MM.1S (cell line): ENCODE measurements at regions not wholly inside any gene's neighbourhood (a gene's known extent, or its start where the extent isn't known, plus 50 kb on each side); places are given as distances from the start of the nearest gene placed in this dataset.

Source experiments
- DNase-seq: peaks from one replicate; pipeline ENCODE4 v3.0.0-alpha.2; 2015
- H2AFZ ChIP-seq: fragments of 300-600 bp; sonication (generic); 2 replicates; pipeline ENCODE4 v1.6.0; 2016; ENCODE audit warnings: antibody characterized with exemption, low read length
- H3F3A ChIP-seq: fragments of 300-600 bp; sonication (generic); 2 replicates; pipeline ENCODE4 v1.6.1; 2016; ENCODE audit warnings: mild to moderate bottlenecking, antibody characterized with exemption, low read length, moderate library complexity, mixed read lengths; ENCODE audit not compliant: insufficient read depth
- H3K27ac ChIP-seq: fragments of 300-600 bp; sonication (generic); 2 replicates; pipeline ENCODE4 v1.5.1; 2016; ENCODE audit warnings: mild to moderate bottlenecking, low read length
- H3K27me3 ChIP-seq: fragments of 300-600 bp; sonication (generic); replicated peaks from 2 replicates; pipeline ENCODE4 v1.6.0; 2016; ENCODE audit warnings: low read length; ENCODE audit not compliant: insufficient read depth
- H3K36me3 ChIP-seq: fragments of 300-600 bp; sonication (generic); replicated peaks from 2 replicates; pipeline ENCODE4 v1.6.1; 2016; ENCODE audit warnings: mild to moderate bottlenecking, low read length, mixed read lengths; ENCODE audit not compliant: insufficient read depth
- H3K4me1 ChIP-seq: fragments of 300-600 bp; sonication (generic); 2 replicates; pipeline ENCODE4 v1.6.1; 2016; ENCODE audit warnings: low read length, mixed read lengths
- H3K4me2 ChIP-seq: fragments of 300-600 bp; sonication (generic); 2 replicates; pipeline ENCODE4 v1.6.0; 2016; ENCODE audit warnings: low read depth, low read length
- H3K4me3 ChIP-seq: fragments of 300-600 bp; sonication (generic); 2 replicates; pipeline ENCODE4 v1.5.1; 2016; ENCODE audit warnings: low read length, mixed read lengths
- H3K79me2 ChIP-seq: fragments of 300-600 bp; sonication (generic); 2 replicates; pipeline ENCODE4 v1.6.1; 2016; ENCODE audit warnings: mixed run types, low read length, mixed read lengths
- H3K9ac ChIP-seq: fragments of 300-600 bp; sonication (generic); 2 replicates; pipeline ENCODE4 v1.6.1; 2016; ENCODE audit warnings: low read length, mixed read lengths
- H3K9me2 ChIP-seq: fragments of 300-600 bp; sonication (generic); replicated peaks from 2 replicates; pipeline ENCODE4 v1.6.1; 2016; ENCODE audit warnings: mild to moderate bottlenecking, low read length, mixed read lengths; ENCODE audit not compliant: insufficient read depth
- H3K9me3 ChIP-seq: fragments of 300-600 bp; sonication (generic); replicated peaks from 2 replicates; pipeline ENCODE4 v1.6.1; 2016; ENCODE audit warnings: mild to moderate bottlenecking, low read length, mixed read lengths; ENCODE audit not compliant: insufficient read depth
- H4K20me1 ChIP-seq: fragments of 300-600 bp; sonication (generic); 2 replicates; pipeline ENCODE4 v1.6.1; 2016; ENCODE audit warnings: mild to moderate bottlenecking, low read length, moderate library complexity, mixed read lengths; ENCODE audit not compliant: insufficient read depth
- EZH2 ChIP-seq: fragments of 300-600 bp; sonication (generic); optimal IDR thresholded peaks from 2 replicates; pipeline ENCODE3; 2017; ENCODE audit warnings: low read depth, mild to moderate bottlenecking, antibody characterized with exemption, low read length, mixed read lengths
- EZH2phosphoT487 ChIP-seq: fragments of 300-600 bp; sonication (generic); IDR thresholded peaks from 2 replicates; pipeline ENCODE4 v1.6.1; 2018; ENCODE audit warnings: antibody characterized with exemption, low read length
- TF ChIP-seq, protein P1 (sequence below): fragments of 300-600 bp; sonication (generic); IDR thresholded peaks from 2 replicates; pipeline ENCODE4 v1.5.1; 2016; ENCODE audit warnings: antibody characterized with exemption, low read length, mixed read lengths

DNA sequence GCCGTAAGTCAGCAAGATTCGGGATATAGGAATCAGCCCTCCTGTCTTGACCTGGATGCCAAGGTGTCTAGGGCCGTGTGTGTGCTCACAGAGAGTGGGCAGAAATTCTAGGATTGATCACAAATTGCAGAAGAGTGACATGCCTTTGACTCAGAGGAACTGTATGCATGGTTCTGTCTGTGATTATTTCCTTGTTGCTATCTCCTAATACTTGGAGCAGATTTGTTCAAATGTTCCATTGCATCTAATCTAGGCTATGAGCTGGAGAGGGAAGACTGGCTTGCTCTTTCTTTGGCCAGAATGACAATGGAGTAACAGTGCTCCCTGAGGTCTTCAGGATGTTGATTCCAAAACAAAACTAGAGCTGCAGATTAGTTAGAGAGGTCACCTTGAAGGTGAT lies 115.0 kb downstream of the EN1 start:
- Histone ChIP-seq H3K4me3 (no peak overlapping the region), H3K4me2 (no peak overlapping the region), H3K79me2 (no peaks in the 10 kb centered on the region), H3K9me2 (no peaks in the 10 kb centered on the region), H3K27me3 (no peaks in the 10 kb centered on the region), H3K36me3 (no peaks in the 10 kb centered on the region), H2AFZ (no peak overlapping the region), H3F3A (no peaks in the 10 kb centered on the region), H3K9me3 (no peaks in the 10 kb centered on the region), H4K20me1 (no peaks in the 10 kb centered on the region), H3K4me1 (no peaks in the 10 kb centered on the region), H3K27ac (no peak overlapping the region), H3K9ac (no peak overlapping the region)
- no peak for DNase-seq
- TF ChIP-seq EZH2 (no peak), EZH2phosphoT487 (no peak)
- TF ChIP-seq, protein P1, sequence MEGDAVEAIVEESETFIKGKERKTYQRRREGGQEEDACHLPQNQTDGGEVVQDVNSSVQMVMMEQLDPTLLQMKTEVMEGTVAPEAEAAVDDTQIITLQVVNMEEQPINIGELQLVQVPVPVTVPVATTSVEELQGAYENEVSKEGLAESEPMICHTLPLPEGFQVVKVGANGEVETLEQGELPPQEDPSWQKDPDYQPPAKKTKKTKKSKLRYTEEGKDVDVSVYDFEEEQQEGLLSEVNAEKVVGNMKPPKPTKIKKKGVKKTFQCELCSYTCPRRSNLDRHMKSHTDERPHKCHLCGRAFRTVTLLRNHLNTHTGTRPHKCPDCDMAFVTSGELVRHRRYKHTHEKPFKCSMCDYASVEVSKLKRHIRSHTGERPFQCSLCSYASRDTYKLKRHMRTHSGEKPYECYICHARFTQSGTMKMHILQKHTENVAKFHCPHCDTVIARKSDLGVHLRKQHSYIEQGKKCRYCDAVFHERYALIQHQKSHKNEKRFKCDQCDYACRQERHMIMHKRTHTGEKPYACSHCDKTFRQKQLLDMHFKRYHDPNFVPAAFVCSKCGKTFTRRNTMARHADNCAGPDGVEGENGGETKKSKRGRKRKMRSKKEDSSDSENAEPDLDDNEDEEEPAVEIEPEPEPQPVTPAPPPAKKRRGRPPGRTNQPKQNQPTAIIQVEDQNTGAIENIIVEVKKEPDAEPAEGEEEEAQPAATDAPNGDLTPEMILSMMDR = no peak

DNA sequence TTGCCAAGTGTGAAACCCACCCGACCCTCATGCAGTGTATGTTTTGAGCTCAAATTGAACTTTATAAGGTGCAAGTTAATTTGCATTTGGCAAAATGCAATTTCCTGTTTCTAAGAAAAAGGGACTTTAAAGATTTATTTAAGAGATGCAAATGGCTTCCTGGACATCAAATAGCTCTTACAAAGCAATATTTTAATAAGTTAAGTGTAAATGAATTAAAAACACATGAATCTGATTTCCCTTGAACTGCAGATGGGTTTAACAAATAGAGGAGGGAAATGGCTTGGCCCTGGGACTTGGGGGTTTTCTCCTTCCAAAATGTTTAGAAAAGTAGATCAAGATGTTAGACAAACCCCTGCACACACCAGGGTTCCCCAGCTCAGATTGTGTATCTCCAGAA lies 116.0 kb downstream of the EN1 start:
- no peak for DNase-seq
- no peak overlapping the region for H3K4me2 ChIP-seq
- H3K9me3 ChIP-seq = no peaks in the 10 kb centered on the region
- H3K79me2 ChIP-seq = no peaks in the 10 kb centered on the region
- H3K4me3 ChIP-seq = no peak overlapping the region
- no peaks in the 10 kb centered on the region for H3K9me2 ChIP-seq
- H3K36me3 ChIP-seq = no peaks in the 10 kb centered on the region
- H3K9ac ChIP-seq = no peak overlapping the region
- TF ChIP-seq EZH2 (no peak), EZH2phosphoT487 (no peak)
- TF ChIP-seq, protein P1 = no peak
- no peak overlapping the region for H3K27ac ChIP-seq
- no peaks in the 10 kb centered on the region for H3F3A ChIP-seq
- no peaks in the 10 kb centered on the region for H3K4me1 ChIP-seq
- H2AFZ ChIP-seq = no peak overlapping the region
- H3K27me3 ChIP-seq = no peaks in the 10 kb centered on the region
- no peaks in the 10 kb centered on the region for H4K20me1 ChIP-seq

DNA sequence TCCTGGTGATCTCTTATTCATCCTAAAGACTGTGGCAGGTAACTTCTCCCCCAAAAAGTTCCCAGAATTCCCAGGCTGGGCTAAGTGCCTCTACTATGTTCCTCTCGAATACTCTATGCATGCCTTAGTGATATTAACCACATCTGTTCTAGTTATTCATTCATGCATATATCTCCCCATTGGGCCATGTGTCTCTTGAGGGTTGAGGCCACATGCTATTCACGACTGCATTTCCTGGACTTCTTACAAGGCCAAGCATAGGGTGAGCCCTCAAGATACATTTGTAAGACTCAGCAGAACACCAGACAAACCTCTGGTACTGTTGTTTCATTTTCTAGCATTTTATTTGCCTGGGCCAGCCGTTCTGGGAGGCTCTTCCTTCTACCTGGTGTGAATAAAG lies 117.0 kb downstream of the EN1 start:
- Histone ChIP-seq H3K27ac (no peak overlapping the region), H3F3A (no peaks in the 10 kb centered on the region), H3K9ac (no peak overlapping the region), H4K20me1 (no peaks in the 10 kb centered on the region), H3K9me2 (no peaks in the 10 kb centered on the region), H3K27me3 (no peaks in the 10 kb centered on the region), H3K79me2 (no peaks in the 10 kb centered on the region), H2AFZ (no peak overlapping the region), H3K36me3 (no peaks in the 10 kb centered on the region), H3K4me2 (no peak overlapping the region), H3K4me1 (no peaks in the 10 kb centered on the region), H3K4me3 (no peak overlapping the region), H3K9me3 (no peaks in the 10 kb centered on the region)
- DNase-seq = no peak
- no peak for TF ChIP-seq EZH2
- no peak for TF ChIP-seq EZH2phosphoT487
- TF ChIP-seq, protein P1 = no peak

DNA sequence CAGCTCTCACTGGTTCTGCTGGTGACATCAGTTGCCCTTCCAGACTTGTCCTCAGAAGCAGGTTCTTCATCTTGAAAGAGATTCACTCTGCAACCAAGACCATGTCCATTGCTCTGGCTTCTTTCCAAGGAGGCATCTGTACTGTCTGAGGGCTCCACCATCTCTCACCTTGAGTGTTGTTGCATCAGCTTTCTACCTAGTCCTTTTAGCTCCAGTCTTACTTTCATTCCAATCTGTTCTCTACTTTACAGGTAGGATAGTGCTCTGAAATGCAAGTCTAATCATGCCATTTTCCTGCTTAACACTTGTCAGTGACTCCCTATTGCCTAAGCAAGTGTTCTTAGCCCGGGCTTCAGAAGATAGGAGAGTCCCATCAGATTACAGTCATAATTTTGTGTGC lies 117.7 kb downstream of the EN1 start:
- Histone ChIP-seq H3K9me2 (no peaks in the 10 kb centered on the region), H3K9me3 (no peaks in the 10 kb centered on the region), H3K4me1 (no peaks in the 10 kb centered on the region), H3F3A (no peaks in the 10 kb centered on the region), H4K20me1 (no peaks in the 10 kb centered on the region), H2AFZ (no peak overlapping the region), H3K27ac (no peak overlapping the region), H3K79me2 (no peaks in the 10 kb centered on the region), H3K4me3 (no peak overlapping the region), H3K27me3 (no peaks in the 10 kb centered on the region), H3K4me2 (no peak overlapping the region), H3K9ac (no peak overlapping the region), H3K36me3 (no peaks in the 10 kb centered on the region)
- no peak for TF ChIP-seq EZH2phosphoT487
- TF ChIP-seq, protein P1 = no peak
- TF ChIP-seq EZH2 = no peak
- DNase-seq = no peak
